ENCODE measurements at regions not wholly inside any gene's neighbourhood (a gene's known extent, or its start where the extent isn't known, plus 50 kb on each side); places are given as distances from the start of the nearest gene placed in this dataset.
"Not testable (repeated sequence)": the region's sequence is repeated elsewhere in the genome, so short reads cannot be mapped to it uniquely, and the experiment has no call there.

GRCh38 chr10:33966946-33967345, 632.5 kb upstream of the NRP1 start:
- 93 to 97% methylated on average over 4 of the region's 4 CpGs for WGBS, 2 experiments

GRCh38 chr10:33965795-33966581, 631.5 kb upstream of the NRP1 start:
- 92 to 93% methylated on average over 6 of the region's 6 CpGs for WGBS, 2 experiments
- Histone ChIP-seq H3K4me1 (ENCODE audit: control insufficient read depth, insufficient read depth, low read length) (no peaks in the 10 kb centered on the region), H3K27me3 (ENCODE audit: control insufficient read depth, insufficient read depth, low read length, poor library complexity, severe bottlenecking) (no peaks in the 10 kb centered on the region), H3K4me3 (ENCODE audit: insufficient read depth, low read depth, low read length) (no peak overlapping the region), H3K9me3 (ENCODE audit: control insufficient read depth, low read length) (no peaks in the 10 kb centered on the region), H3K36me3 (ENCODE audit: control insufficient read depth, insufficient read depth, low read length) (no peaks in the 10 kb centered on the region), H3K27ac (ENCODE audit: insufficient read depth, low read depth, low read length, poor library complexity, severe bottlenecking) (no peak overlapping the region)

More at GRCh38 chr10:33966946-33967345, 632.5 kb upstream of the NRP1 start:
- H3K27ac ChIP-seq (ENCODE audit: insufficient read depth, low read depth, low read length, poor library complexity, severe bottlenecking), result no peak overlapping the region
- no peak overlapping the region for H3K4me3 ChIP-seq (ENCODE audit: insufficient read depth, low read depth, low read length)
- H3K27me3 ChIP-seq (ENCODE audit: control insufficient read depth, insufficient read depth, low read length, poor library complexity, severe bottlenecking), result no peaks in the 10 kb centered on the region
- H3K9me3 ChIP-seq (ENCODE audit: control insufficient read depth, low read length), result no peaks in the 10 kb centered on the region
- no peaks in the 10 kb centered on the region for H3K4me1 ChIP-seq (ENCODE audit: control insufficient read depth, insufficient read depth, low read length)
- H3K36me3 ChIP-seq (ENCODE audit: control insufficient read depth, insufficient read depth, low read length), result no peaks in the 10 kb centered on the region

- Histone ChIP-seq H3K4me3 (ENCODE audit: insufficient read depth, low read depth, low read length) (no peak overlapping the region), H3K27ac (ENCODE audit: insufficient read depth, low read depth, low read length, poor library complexity, severe bottlenecking) (no peak overlapping the region), H3K27me3 (ENCODE audit: control insufficient read depth, insufficient read depth, low read length, poor library complexity, severe bottlenecking) (no peaks in the 10 kb centered on the region), H3K36me3 (ENCODE audit: control insufficient read depth, insufficient read depth, low read length) (no peaks in the 10 kb centered on the region), H3K9me3 (ENCODE audit: control insufficient read depth, low read length) (no peaks in the 10 kb centered on the region), H3K4me1 (ENCODE audit: control insufficient read depth, insufficient read depth, low read length) (no peaks in the 10 kb centered on the region)
- WGBS, 2 experiments, result 92 to 93% methylated on average over 4 of the region's 4 CpGs
These were observed 629.3 kb upstream of the NRP1 start for GRCh38 chr10:33963729-33964128.

GRCh38 chr10:33956322-33956721, 621.9 kb upstream of the NRP1 start:
- H3K9me3 ChIP-seq (ENCODE audit: control insufficient read depth, low read length); H3K4me3 ChIP-seq (ENCODE audit: insufficient read depth, low read depth, low read length); H3K4me1 ChIP-seq (ENCODE audit: control insufficient read depth, insufficient read depth, low read length); H3K36me3 ChIP-seq (ENCODE audit: control insufficient read depth, insufficient read depth, low read length); H3K27me3 ChIP-seq (ENCODE audit: control insufficient read depth, insufficient read depth, low read length, poor library complexity, severe bottlenecking); H3K27ac ChIP-seq (ENCODE audit: insufficient read depth, low read depth, low read length, poor library complexity, severe bottlenecking): not testable (repeated sequence)
- 95 to 100% methylated on average over 4 of the region's 4 CpGs for WGBS, 2 experiments

GRCh38 chr10:33955676-33956075, 621.2 kb upstream of the NRP1 start:
- WGBS, 2 experiments, result 100% methylated on average over 1 of the region's 1 CpG
- Histone ChIP-seq H3K27ac (ENCODE audit: insufficient read depth, low read depth, low read length, poor library complexity, severe bottlenecking) (no peak overlapping the region), H3K9me3 (ENCODE audit: control insufficient read depth, low read length) (no peaks in the 10 kb centered on the region), H3K4me3 (ENCODE audit: insufficient read depth, low read depth, low read length) (no peak overlapping the region), H3K27me3 (ENCODE audit: control insufficient read depth, insufficient read depth, low read length, poor library complexity, severe bottlenecking) (no peaks in the 10 kb centered on the region), H3K4me1 (ENCODE audit: control insufficient read depth, insufficient read depth, low read length) (no peaks in the 10 kb centered on the region), H3K36me3 (ENCODE audit: control insufficient read depth, insufficient read depth, low read length) (no peaks in the 10 kb centered on the region)

- Histone ChIP-seq H3K36me3 (ENCODE audit: control insufficient read depth, insufficient read depth, low read length) (no peaks in the 10 kb centered on the region), H3K4me3 (ENCODE audit: insufficient read depth, low read depth, low read length) (no peak overlapping the region), H3K9me3 (ENCODE audit: control insufficient read depth, low read length) (no peaks in the 10 kb centered on the region), H3K4me1 (ENCODE audit: control insufficient read depth, insufficient read depth, low read length) (no peaks in the 10 kb centered on the region), H3K27me3 (ENCODE audit: control insufficient read depth, insufficient read depth, low read length, poor library complexity, severe bottlenecking) (no peaks in the 10 kb centered on the region), H3K27ac (ENCODE audit: insufficient read depth, low read depth, low read length, poor library complexity, severe bottlenecking) (no peak overlapping the region)
- WGBS, 2 experiments, result 94 to 96% methylated on average over 6 to 7 of the region's 8 CpGs
These were observed 618.4 kb upstream of the NRP1 start for GRCh38 chr10:33952692-33953360.

- Histone ChIP-seq H3K4me1 (ENCODE audit: control insufficient read depth, insufficient read depth, low read length) (no peaks in the 10 kb centered on the region), H3K27me3 (ENCODE audit: control insufficient read depth, insufficient read depth, low read length, poor library complexity, severe bottlenecking) (no peaks in the 10 kb centered on the region), H3K4me3 (ENCODE audit: insufficient read depth, low read depth, low read length) (no peak overlapping the region), H3K27ac (ENCODE audit: insufficient read depth, low read depth, low read length, poor library complexity, severe bottlenecking) (no peak overlapping the region), H3K9me3 (ENCODE audit: control insufficient read depth, low read length) (no peaks in the 10 kb centered on the region), H3K36me3 (ENCODE audit: control insufficient read depth, insufficient read depth, low read length) (no peaks in the 10 kb centered on the region)
- WGBS, 2 experiments, result 84 to 90% methylated on average over 1 of the region's 1 CpG
These were observed 615.7 kb upstream of the NRP1 start for GRCh38 chr10:33950206-33950605.

- H3K27ac ChIP-seq (ENCODE audit: insufficient read depth, low read depth, low read length, poor library complexity, severe bottlenecking), result no peak overlapping the region
- H3K9me3 ChIP-seq (ENCODE audit: control insufficient read depth, low read length), result no peaks in the 10 kb centered on the region
- whole genome bisulfite sequencing, 2 experiments, result 91 to 95% methylated on average over 5 of the region's 5 CpGs
These were observed 613.1 kb upstream of the NRP1 start for GRCh38 chr10:33947544-33947943.

GRCh38 chr10:33945051-33945450, 610.6 kb upstream of the NRP1 start:
- no peaks in the 10 kb centered on the region for H3K4me1 ChIP-seq (ENCODE audit: control insufficient read depth, insufficient read depth, low read length)
- no peak overlapping the region for H3K27ac ChIP-seq (ENCODE audit: insufficient read depth, low read depth, low read length, poor library complexity, severe bottlenecking)
- 90 to 100% methylated on average over 1 of the region's 1 CpG for WGBS, 2 experiments

More at GRCh38 chr10:33947544-33947943, 613.1 kb upstream of the NRP1 start:
- no peaks in the 10 kb centered on the region for H3K27me3 ChIP-seq (ENCODE audit: control insufficient read depth, insufficient read depth, low read length, poor library complexity, severe bottlenecking)
- no peak overlapping the region for H3K4me3 ChIP-seq (ENCODE audit: insufficient read depth, low read depth, low read length)
- H3K4me1 ChIP-seq (ENCODE audit: control insufficient read depth, insufficient read depth, low read length), result no peaks in the 10 kb centered on the region
- no peaks in the 10 kb centered on the region for H3K36me3 ChIP-seq (ENCODE audit: control insufficient read depth, insufficient read depth, low read length)

GRCh38 chr10:33942508-33942907, 608.0 kb upstream of the NRP1 start:
- peaks cover under 1% of the 10 kb centered on the region for H3K4me1 ChIP-seq (ENCODE audit: control insufficient read depth, insufficient read depth, low read length)
- H3K27ac ChIP-seq (ENCODE audit: insufficient read depth, low read depth, low read length, poor library complexity, severe bottlenecking), result no peak overlapping the region
- no peaks in the 10 kb centered on the region for H3K27me3 ChIP-seq (ENCODE audit: control insufficient read depth, insufficient read depth, low read length, poor library complexity, severe bottlenecking)
- 83 to 91% methylated on average over 5 to 6 of the region's 6 CpGs for WGBS, 2 experiments
- H3K36me3 ChIP-seq (ENCODE audit: control insufficient read depth, insufficient read depth, low read length), result no peaks in the 10 kb centered on the region
- H3K9me3 ChIP-seq (ENCODE audit: control insufficient read depth, low read length), result no peaks in the 10 kb centered on the region
- H3K4me3 ChIP-seq (ENCODE audit: insufficient read depth, low read depth, low read length), result no peak overlapping the region

More at GRCh38 chr10:33945051-33945450, 610.6 kb upstream of the NRP1 start:
- Histone ChIP-seq H3K36me3 (ENCODE audit: control insufficient read depth, insufficient read depth, low read length) (no peaks in the 10 kb centered on the region), H3K9me3 (ENCODE audit: control insufficient read depth, low read length) (no peaks in the 10 kb centered on the region), H3K27me3 (ENCODE audit: control insufficient read depth, insufficient read depth, low read length, poor library complexity, severe bottlenecking) (no peaks in the 10 kb centered on the region), H3K4me3 (ENCODE audit: insufficient read depth, low read depth, low read length) (no peak overlapping the region)

All from ectodermal cell (in vitro differentiated cells).